HepG2 (cell line): ENCODE measurements at regions not wholly inside any gene's neighbourhood (a gene's known extent, or its start where the extent isn't known, plus 50 kb on each side); places are given as distances from the start of the nearest gene placed in this dataset.
A peak's percentile ranks its signal among the peaks of the same experiment; 100 is the strongest.

Experiments used
- ATAC-seq: fragments of 200-7000 bp; cut with Tn5 transposase; 3 replicates; pipeline ENCODE4 v1.9.1; 2020; ENCODE audit warnings: mild to moderate bottlenecking, moderate library complexity
- BruUV-seq: library from RNA; stranded (reverse); fragments of 400-500 nt; replicated peaks from 2 replicates; lab custom pipeline; 2021; lab: Mats Ljungman, UMichigan
- CTCF ChIA-PET: fragments of 300-600 bp; formaldehyde crosslinking; extraction: SDS; loops from one replicate; lab custom pipeline; 2021; ENCODE audit warnings: low total read pairs, inconsistent platforms, low intra/inter-chr PET ratio; lab: Yijun Ruan, JAX
- POLR2A ChIA-PET: fragments of 350-600 bp; sonication (Branson Sonifier 250); formaldehyde crosslinking; loops from one replicate; lab custom pipeline; 2020; ENCODE audit warnings: antibody characterized with exemption, inconsistent platforms; lab: Yijun Ruan, JAX
- DNase-seq: peaks from one replicate; pipeline ENCODE4 v3.0.0-alpha.2; 2015; ENCODE audit warnings: low spot score
- FAIRE-seq: peaks from 3 replicates; lab custom pipeline; 2011; peaks lifted over from hg19 to GRCh38; lab: Jason Lieb, UNC
- H2AFZ ChIP-seq: one replicate; pipeline ENCODE4 v1.6.1; 2011; ENCODE audit warnings: low read length, inconsistent platforms
- H3K27ac ChIP-seq: fragments of 300-600 bp; 3 replicates; pipeline ENCODE4 v1.8.0; 2011; ENCODE audit warnings: mixed run types, mild to moderate bottlenecking, mixed read lengths, low read length, inconsistent platforms; ENCODE audit not compliant: insufficient read depth; ENCODE audit errors: extremely low read length
- H3K27me3 ChIP-seq, 2 experiments: fragments of 200-600 bp in 1 of 2; 2 replicates in 1 of 2; 3 replicates in 1 of 2; pipeline versions ENCODE4 v1.6.0 to v1.8.0; 2011; ENCODE audit warnings: low read length in 2 of 2, mild to moderate bottlenecking in 2 of 2, moderate library complexity in 2 of 2, inconsistent platforms in 1 of 2; ENCODE audit not compliant: insufficient read depth in 2 of 2, control insufficient read depth in 1 of 2
- H3K36me3 ChIP-seq, 2 experiments: fragments of 200-600 bp in 1 of 2; replicated peaks in 1 of 2; 2 replicates in 1 of 2; 3 replicates in 1 of 2; pipeline versions ENCODE4 v1.5.1 to v1.8.0; 2011; ENCODE audit warnings: low read length in 2 of 2, inconsistent platforms in 1 of 2; ENCODE audit not compliant: insufficient read depth in 2 of 2, control insufficient read depth in 1 of 2
- H3K4me1 ChIP-seq: 2 replicates; pipeline ENCODE4 v1.5.1; 2012; ENCODE audit warnings: low read length, inconsistent platforms; ENCODE audit not compliant: insufficient read depth
- H3K4me2 ChIP-seq: 2 replicates; pipeline ENCODE4 v1.6.0; 2011; ENCODE audit warnings: low read depth, low read length, inconsistent platforms
- H3K4me3 ChIP-seq, 3 experiments: fragments of 200-600 bp in 1 of 3; sonication (generic), shearing (Covaris generic) in 1 of 3; replicated peaks in 1 of 3; 2 replicates each; pipeline ENCODE4 v1.5.1; 2011 to 2016; ENCODE audit warnings: low read length in 3 of 3, inconsistent platforms in 2 of 3, low read depth in 2 of 3, mild to moderate bottlenecking in 2 of 3, control low read depth in 1 of 3, mixed read lengths in 1 of 3; ENCODE audit not compliant: insufficient read depth in 1 of 3
- H3K79me2 ChIP-seq: one replicate; pipeline ENCODE4 v1.6.1; 2011; ENCODE audit warnings: low read length, inconsistent platforms; ENCODE audit not compliant: insufficient read depth
- H3K9ac ChIP-seq: 2 replicates; pipeline ENCODE4 v1.6.0; 2011; ENCODE audit warnings: mild to moderate bottlenecking, low read depth, low read length, inconsistent platforms; ENCODE audit not compliant: insufficient read depth
- H3K9me3 ChIP-seq: 2 replicates; pipeline ENCODE4 v1.5.1; 2012; ENCODE audit warnings: mild to moderate bottlenecking, low read length
- H4K20me1 ChIP-seq: 2 replicates; pipeline ENCODE4 v1.6.0; 2011; ENCODE audit warnings: inconsistent platforms, mild to moderate bottlenecking, low read length, moderate library complexity; ENCODE audit not compliant: insufficient read depth
- CEBPB ChIP-seq: IDR thresholded peaks from 2 replicates; pipeline ENCODE4 v1.6.1; 2011; ENCODE audit warnings: low read depth, low read length, improper control_type of control experiment, borderline replicate concordance
- HOXA5 ChIP-seq: sonication (generic); formaldehyde crosslinking; IDR thresholded peaks from 2 replicates; pipeline ENCODE4 v1.4.0; 2020; ENCODE audit warnings: missing genetic modification reagents
- ISX ChIP-seq: sonication (generic); formaldehyde crosslinking; conservative IDR thresholded peaks from 2 replicates; pipeline ENCODE4 v1.5.0; 2020; ENCODE audit warnings: missing genetic modification reagents
- NFYC ChIP-seq: IDR thresholded peaks from 2 replicates; pipeline ENCODE4 v1.6.1; 2016; ENCODE audit warnings: missing genetic modification reagents, missing compliant biosample characterization
- ZNF101 ChIP-seq: sonication (generic); formaldehyde crosslinking; IDR thresholded peaks from 2 replicates; pipeline ENCODE4 v1.4.0; 2020; ENCODE audit warnings: mild to moderate bottlenecking, low read depth, missing genetic modification reagents, borderline replicate concordance
- ZNF773 ChIP-seq: sonication (generic); formaldehyde crosslinking; IDR thresholded peaks from 2 replicates; pipeline ENCODE4 v1.4.0; 2020; ENCODE audit warnings: missing genetic modification reagents, borderline replicate concordance
- WGBS: methylation state at CpG from one replicate; pipeline ENCODE4 v1.1.6; 2017; ENCODE audit warnings: low lambda C conversion rate; 5-methylcytosine and 5-hydroxymethylcytosine counted together
- in situ Hi-C: cut with HindIII; loops from 2 replicates; pipeline ENCODE4 v1.10.0; 2017; ENCODE audit warnings: low pct_unique_long_range_greater_than_20kb; ENCODE audit not compliant: extremely low pct_ligation_motif_present
- intact Hi-C: fragments of 100-400 bp; cut with micrococcal nuclease; formaldehyde crosslinking; loops from one replicate; pipeline ENCODE4 v1.10.0; 2022; ENCODE audit not compliant: unreplicated experiment
- TF ChIP-seq, protein P1 (sequence below): sonication (generic); formaldehyde crosslinking; IDR thresholded peaks from 2 replicates; pipeline ENCODE4 v1.4.0; 2020; ENCODE audit warnings: missing genetic modification reagents, low read depth, mild to moderate bottlenecking, borderline replicate concordance
- TF ChIP-seq, protein P2 (sequence below): sonication (generic); formaldehyde crosslinking; IDR thresholded peaks from 2 replicates; pipeline ENCODE4 v1.4.0; 2020; ENCODE audit warnings: mild to moderate bottlenecking, low read depth, missing genetic modification reagents

DNA sequence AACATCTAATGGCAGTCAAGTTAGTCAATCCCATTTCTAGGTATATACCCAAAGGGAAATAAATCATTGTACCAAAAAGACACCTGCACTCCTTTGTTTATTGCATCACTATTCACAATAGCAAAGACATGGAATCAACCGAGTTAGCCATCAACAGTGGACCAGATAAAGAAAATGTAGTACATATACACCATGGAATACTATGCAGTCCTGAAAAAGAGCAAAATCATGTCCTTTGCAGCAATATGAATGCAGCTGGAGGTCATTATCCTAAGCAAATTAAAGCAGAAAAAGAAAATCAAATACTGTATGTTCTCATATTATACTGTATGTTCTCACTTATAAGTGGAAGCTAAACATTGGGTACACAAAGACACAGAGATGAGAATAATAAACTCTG is 204.0 kb downstream of the KCNJ2 start:
- Histone ChIP-seq H3K4me1 (no peaks in the 10 kb centered on the region), H3K79me2 (no peaks in the 10 kb centered on the region), H3K4me3 (no peak overlapping the region), H3K9me3 (peaks cover 79% of the 10 kb centered on the region), H3K4me2 (no peak overlapping the region), H3K27ac (no peak overlapping the region), H3K36me3 (no peaks in the 10 kb centered on the region), H2AFZ (no peak overlapping the region), H4K20me1 (no peaks in the 10 kb centered on the region), H3K9ac (no peak overlapping the region), H3K27me3 (no peaks in the 10 kb centered on the region)
- intact Hi-C loops (no loop called here), in situ Hi-C loops (no loop called here)
- 3% methylated on average over 1 of the region's 1 CpG for WGBS
- DNase-seq (no peak), FAIRE-seq (no peak), ATAC-seq (no peak)
- ChIA-PET POLR2A (no interaction called here), CTCF (no interaction called here)
- BruUV-seq: no TSS peak
- TF ChIP-seq, protein P1, sequence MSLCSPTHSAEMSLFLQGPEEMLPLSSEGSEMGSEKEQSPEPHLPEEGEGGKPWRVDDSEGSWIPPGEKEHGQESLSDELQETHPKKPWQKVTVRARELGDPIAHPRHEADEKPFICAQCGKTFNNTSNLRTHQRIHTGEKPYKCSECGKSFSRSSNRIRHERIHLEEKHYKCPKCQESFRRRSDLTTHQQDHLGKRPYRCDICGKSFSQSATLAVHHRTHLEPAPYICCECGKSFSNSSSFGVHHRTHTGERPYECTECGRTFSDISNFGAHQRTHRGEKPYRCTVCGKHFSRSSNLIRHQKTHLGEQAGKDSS (CRISPR knock-in tag): no peak
- TF ChIP-seq, protein P2, sequence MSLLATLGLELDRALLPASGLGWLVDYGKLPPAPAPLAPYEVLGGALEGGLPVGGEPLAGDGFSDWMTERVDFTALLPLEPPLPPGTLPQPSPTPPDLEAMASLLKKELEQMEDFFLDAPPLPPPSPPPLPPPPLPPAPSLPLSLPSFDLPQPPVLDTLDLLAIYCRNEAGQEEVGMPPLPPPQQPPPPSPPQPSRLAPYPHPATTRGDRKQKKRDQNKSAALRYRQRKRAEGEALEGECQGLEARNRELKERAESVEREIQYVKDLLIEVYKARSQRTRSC: no peak
- TF ChIP-seq HOXA5: no peak
- no peak for TF ChIP-seq ZNF101 (CRISPR knock-in tag)
- TF ChIP-seq CEBPB: 0 out of 2 replicates have a peak, but pooled peaks have one; percentile 36

DNA sequence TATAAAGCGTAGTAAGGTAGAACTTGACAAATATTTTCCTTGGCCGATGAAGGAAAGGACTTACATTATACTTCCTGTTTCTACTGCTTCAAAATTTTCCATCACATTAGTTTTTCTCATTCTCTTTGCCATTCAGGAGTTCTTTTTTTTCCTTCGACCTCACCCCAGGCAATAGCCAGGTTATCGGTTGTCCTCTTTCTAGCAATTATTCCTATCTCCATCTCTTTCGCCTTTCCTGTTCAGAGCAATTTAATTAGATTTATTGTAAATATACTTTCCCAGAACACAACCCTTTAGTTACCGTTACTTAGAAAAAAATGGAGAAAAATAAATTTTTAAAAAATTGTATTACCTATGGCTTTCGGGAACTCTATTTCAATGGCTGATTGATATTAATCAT is 205.2 kb downstream of the KCNJ2 start:
- Histone ChIP-seq H3K27ac (no peak overlapping the region), H2AFZ (no peak overlapping the region), H3K36me3 (no peaks in the 10 kb centered on the region), H3K9me3 (peaks cover 74% of the 10 kb centered on the region), H3K79me2 (no peaks in the 10 kb centered on the region), H3K9ac (no peak overlapping the region), H3K4me3 (no peak overlapping the region), H3K27me3 (no peaks in the 10 kb centered on the region), H4K20me1 (no peaks in the 10 kb centered on the region), H3K4me1 (no peaks in the 10 kb centered on the region), H3K4me2 (no peak overlapping the region)
- no TSS peak for BruUV-seq
- DNase-seq (no peak), FAIRE-seq (no peak), ATAC-seq (no peak)
- intact Hi-C loops: no loop called here
- in situ Hi-C loops: no loop called here
- ChIA-PET POLR2A (no interaction called here), CTCF (no interaction called here)
- TF ChIP-seq NFYC (CRISPR knock-in tag) (no peak), ISX (no peak), ZNF773 (no peak)
- WGBS: 27% methylated on average over 7 of the region's 7 CpGs
